ENCODE measurements at regions not wholly inside any gene's neighbourhood (a gene's known extent, or its start where the extent isn't known, plus 50 kb on each side); places are given as distances from the start of the nearest gene placed in this dataset.

DNA sequence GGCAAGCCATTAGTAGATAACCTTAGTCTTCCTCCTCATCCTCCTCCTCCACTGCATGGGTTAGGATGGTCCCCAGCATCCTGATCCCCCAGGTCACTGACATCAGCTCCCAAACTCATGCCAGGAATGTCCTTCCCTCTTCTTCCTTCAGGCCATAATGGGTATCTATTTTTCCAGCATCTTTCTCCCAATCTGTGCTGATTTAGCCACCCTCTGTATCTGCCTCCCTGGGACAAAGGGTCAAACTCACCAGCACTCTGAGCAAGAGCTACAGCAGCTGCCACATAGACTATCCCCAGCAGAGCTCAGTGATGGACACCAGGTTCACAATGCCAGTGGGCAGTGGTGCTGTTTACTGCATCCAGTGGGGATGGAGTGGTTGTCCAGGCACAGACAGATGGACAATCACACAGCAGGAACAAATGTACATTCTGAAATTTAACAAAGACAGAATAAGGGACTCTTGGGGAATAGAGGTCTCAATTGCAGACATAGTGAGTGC lies 115.2 kb upstream of the TOP3B start:
- TF ChIP-seq, protein P1, sequence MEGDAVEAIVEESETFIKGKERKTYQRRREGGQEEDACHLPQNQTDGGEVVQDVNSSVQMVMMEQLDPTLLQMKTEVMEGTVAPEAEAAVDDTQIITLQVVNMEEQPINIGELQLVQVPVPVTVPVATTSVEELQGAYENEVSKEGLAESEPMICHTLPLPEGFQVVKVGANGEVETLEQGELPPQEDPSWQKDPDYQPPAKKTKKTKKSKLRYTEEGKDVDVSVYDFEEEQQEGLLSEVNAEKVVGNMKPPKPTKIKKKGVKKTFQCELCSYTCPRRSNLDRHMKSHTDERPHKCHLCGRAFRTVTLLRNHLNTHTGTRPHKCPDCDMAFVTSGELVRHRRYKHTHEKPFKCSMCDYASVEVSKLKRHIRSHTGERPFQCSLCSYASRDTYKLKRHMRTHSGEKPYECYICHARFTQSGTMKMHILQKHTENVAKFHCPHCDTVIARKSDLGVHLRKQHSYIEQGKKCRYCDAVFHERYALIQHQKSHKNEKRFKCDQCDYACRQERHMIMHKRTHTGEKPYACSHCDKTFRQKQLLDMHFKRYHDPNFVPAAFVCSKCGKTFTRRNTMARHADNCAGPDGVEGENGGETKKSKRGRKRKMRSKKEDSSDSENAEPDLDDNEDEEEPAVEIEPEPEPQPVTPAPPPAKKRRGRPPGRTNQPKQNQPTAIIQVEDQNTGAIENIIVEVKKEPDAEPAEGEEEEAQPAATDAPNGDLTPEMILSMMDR (conservative IDR thresholded peaks at IDR 0.05; ENCODE audit: low read depth, low read length) = no peak
- TF ChIP-seq EZH2 (IDR thresholded peaks at IDR 0.05; ENCODE audit: borderline replicate concordance, low read depth, low read length, poor library complexity, severe bottlenecking) = no peak

Measured in A673 (cell line).